HUES6 (cell line): ENCODE measurements at regions not wholly inside any gene's neighbourhood (a gene's known extent, or its start where the extent isn't known, plus 50 kb on each side); places are given as distances from the start of the nearest gene placed in this dataset.

Source experiments
- H3K27ac ChIP-seq: 2 replicates; pipeline ENCODE4 v1.7.0; 2013; ENCODE audit warnings: low read depth, mild to moderate bottlenecking, low read length, inconsistent platforms
- H3K27me3 ChIP-seq: 2 replicates; pipeline ENCODE4 v1.6.1; 2013; ENCODE audit warnings: low read length; ENCODE audit not compliant: control insufficient read depth, insufficient read depth
- H3K36me3 ChIP-seq: 2 replicates; pipeline ENCODE4 v1.6.1; 2013; ENCODE audit warnings: low read length; ENCODE audit not compliant: control insufficient read depth, insufficient read depth
- H3K4me1 ChIP-seq: 2 replicates; pipeline ENCODE4 v1.6.1; 2013; ENCODE audit warnings: low read length; ENCODE audit not compliant: control insufficient read depth, insufficient read depth
- H3K4me3 ChIP-seq: 2 replicates; pipeline ENCODE4 v1.5.1; 2013; ENCODE audit warnings: low read depth, low read length
- H3K9ac ChIP-seq: one replicate; pipeline ENCODE4 v1.6.1; 2013; ENCODE audit warnings: mild to moderate bottlenecking, low read length
- H3K9me3 ChIP-seq: 2 replicates; pipeline ENCODE4 v1.6.1; 2013; ENCODE audit warnings: low read depth, low read length; ENCODE audit not compliant: control insufficient read depth, insufficient read depth

DNA sequence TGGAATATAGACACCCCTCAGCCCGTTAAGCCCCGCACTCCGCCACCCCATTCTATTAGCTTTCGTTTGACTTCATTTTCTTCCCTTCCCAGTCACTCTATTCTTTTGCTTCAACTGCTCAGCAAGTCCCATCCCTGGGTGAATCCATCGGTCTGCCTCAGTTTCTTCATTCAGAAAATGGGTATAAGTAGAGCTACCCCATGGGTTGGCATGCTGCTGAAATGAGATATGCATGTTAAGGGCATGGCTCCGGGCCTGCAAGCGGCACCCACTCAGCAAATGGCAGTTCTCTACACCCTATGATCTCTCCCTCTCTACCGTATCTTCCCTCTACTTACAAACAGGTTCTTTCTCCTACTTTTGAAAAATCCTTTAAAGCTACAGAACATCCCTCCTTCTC lies 87.8 kb upstream of the IRF2BP2 start:
- Histone ChIP-seq H3K9me3 (no peaks in the 10 kb centered on the region), H3K4me1 (no peaks in the 10 kb centered on the region), H3K9ac (no peak overlapping the region), H3K4me3 (no peak overlapping the region), H3K27me3 (no peaks in the 10 kb centered on the region), H3K27ac (no peak overlapping the region), H3K36me3 (no peaks in the 10 kb centered on the region)

DNA sequence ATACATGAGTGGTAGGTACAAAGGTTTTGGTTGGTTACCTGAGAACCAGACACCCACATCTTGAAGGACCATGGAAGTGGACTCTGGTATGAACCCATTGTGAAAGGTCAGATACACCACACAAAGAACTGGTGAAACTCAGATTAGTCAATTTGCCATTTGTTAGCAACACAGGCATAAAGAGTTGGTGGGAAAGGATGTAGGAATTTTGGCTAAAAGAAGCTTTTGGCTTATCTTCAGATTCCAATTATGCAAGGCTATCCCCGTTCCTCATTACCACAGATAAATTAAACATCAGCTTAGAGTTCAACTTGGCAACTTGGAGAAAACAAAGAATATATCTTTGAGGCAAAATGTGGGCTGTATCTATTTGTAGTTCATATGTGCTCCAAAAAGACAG lies 87.0 kb upstream of the IRF2BP2 start:
- Histone ChIP-seq H3K4me3 (no peak overlapping the region), H3K27me3 (no peaks in the 10 kb centered on the region), H3K4me1 (no peaks in the 10 kb centered on the region), H3K36me3 (no peaks in the 10 kb centered on the region), H3K27ac (no peak overlapping the region), H3K9me3 (no peaks in the 10 kb centered on the region), H3K9ac (no peak overlapping the region)

DNA sequence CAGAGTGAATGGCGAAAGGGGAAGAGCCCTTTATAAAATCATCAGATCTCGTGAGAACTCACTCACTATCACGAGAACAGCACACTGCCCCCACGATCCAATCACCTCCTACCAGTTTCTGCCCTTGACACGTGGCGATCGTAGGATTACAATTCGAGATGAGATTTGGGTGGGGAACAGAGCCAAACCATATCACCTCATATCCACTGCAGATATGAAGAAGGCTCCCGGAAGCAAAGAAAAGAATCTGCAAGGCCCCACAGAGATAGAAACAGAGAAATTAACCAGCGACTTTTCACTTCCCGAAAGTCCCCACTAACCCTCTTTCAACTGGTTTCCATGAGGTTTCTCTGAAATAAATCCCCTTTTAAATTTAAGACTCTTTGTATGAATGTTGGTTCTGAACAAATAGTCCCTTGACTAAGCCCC lies 86.2 kb upstream of the IRF2BP2 start:
- H3K27ac ChIP-seq: no peak overlapping the region
- H3K9ac ChIP-seq: no peak overlapping the region
- no peaks in the 10 kb centered on the region for H3K4me1 ChIP-seq
- H3K27me3 ChIP-seq: no peaks in the 10 kb centered on the region
- H3K4me3 ChIP-seq: no peak overlapping the region
- no peaks in the 10 kb centered on the region for H3K36me3 ChIP-seq
- no peaks in the 10 kb centered on the region for H3K9me3 ChIP-seq

DNA sequence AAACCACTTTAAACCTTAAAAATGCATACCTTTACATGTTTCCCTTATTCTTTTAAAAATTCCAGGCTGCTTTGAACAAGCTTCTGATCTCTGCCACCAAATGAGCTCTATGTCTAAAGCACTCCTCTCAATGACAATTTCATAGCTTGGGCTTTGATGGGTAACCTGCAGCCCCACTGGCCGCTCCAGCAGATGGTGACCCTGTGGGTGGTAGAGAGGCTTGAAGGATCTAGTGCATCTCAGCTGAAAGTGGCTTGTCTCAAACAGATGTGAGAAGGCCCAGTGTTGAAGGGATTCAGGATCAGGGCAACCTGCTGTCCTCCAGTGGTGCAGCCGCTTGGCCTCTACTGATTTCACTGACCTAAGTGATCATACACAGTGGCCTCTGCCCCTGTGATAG lies 84.7 kb upstream of the IRF2BP2 start:
- H3K4me1 ChIP-seq: no peaks in the 10 kb centered on the region
- no peak overlapping the region for H3K27ac ChIP-seq
- no peaks in the 10 kb centered on the region for H3K36me3 ChIP-seq
- H3K27me3 ChIP-seq: no peaks in the 10 kb centered on the region
- no peaks in the 10 kb centered on the region for H3K9me3 ChIP-seq
- no peak overlapping the region for H3K4me3 ChIP-seq
- H3K9ac ChIP-seq: no peak overlapping the region

DNA sequence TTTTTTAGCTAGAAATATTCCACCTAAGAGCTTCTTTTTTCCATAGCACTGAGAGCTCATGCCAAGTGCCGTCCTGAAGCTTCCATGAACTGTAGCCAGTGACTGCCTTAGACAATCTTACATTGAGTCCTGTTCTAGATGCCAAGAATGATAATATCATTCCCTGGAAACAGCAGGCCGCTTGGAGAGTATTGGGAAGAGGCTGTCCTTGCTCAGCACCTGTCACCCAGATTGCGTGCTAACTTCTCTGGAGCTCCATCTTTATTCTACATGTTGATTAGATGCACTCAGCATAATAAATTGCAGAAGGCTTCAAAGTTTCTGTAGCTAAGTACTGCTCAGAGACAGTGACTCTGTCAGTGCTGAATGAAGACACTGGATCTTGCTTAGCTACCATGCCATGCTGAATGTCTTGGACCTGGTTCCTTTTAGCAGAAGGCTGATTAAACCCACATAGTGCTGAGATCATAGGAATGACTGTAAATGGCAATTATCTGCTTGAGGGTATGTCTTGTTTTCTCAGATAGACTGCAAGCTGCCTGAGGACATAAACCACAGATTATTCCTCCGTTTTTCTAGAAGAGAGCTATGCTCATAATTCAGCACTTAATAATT lies 83.1 kb upstream of the IRF2BP2 start:
- Histone ChIP-seq H3K9ac (no peak overlapping the region), H3K4me3 (no peak overlapping the region), H3K36me3 (no peaks in the 10 kb centered on the region), H3K27ac (no peak overlapping the region), H3K9me3 (no peaks in the 10 kb centered on the region), H3K27me3 (no peaks in the 10 kb centered on the region), H3K4me1 (no peaks in the 10 kb centered on the region)

DNA sequence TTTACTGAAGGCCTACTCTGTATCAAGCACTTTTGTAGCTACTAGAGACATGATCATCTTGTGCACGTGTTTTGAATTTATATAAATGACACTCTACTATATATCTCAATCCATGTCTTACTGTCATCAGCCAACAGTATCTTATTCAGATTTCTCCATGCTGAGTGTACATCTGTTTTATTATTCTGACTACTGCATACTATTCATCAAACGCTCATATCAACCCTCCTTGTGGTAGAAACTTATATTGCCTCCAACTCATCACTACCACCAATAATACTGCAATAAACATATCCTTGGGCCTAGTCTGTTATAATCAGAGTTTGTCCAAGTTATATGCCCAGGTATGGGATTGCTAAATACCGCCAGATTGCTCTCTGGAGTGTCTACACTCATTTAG lies 81.6 kb upstream of the IRF2BP2 start:
- Histone ChIP-seq H3K9ac (no peak overlapping the region), H3K4me3 (no peak overlapping the region), H3K36me3 (no peaks in the 10 kb centered on the region), H3K27me3 (no peaks in the 10 kb centered on the region), H3K27ac (no peak overlapping the region), H3K4me1 (no peaks in the 10 kb centered on the region), H3K9me3 (0 out of 2 replicates have a peak, but pooled peaks cover 3% of the 10 kb centered on the region)

DNA sequence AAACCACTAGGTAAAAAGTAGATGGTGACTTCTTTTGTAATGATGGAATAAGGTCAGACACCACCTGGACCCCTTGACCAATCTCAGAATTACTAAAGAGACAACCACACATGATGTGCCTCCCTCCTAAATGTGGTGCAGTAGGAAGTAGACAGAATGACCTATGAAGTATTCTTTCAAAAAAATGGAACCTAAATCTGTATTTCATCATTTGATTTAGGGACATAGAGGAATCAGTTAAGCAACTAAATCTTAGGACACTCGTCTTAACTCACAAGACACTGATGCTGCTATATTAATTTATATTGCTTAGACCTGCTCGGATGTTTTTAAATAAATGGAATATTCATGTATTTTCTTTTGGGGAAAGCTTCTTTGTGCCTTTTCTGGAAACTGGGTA lies 80.9 kb upstream of the IRF2BP2 start:
- no peak overlapping the region for H3K4me3 ChIP-seq
- H3K36me3 ChIP-seq: no peaks in the 10 kb centered on the region
- H3K9me3 ChIP-seq: peaks cover 3% of the 10 kb centered on the region; the same call in 1 of the 2 replicates
- no peak overlapping the region for H3K9ac ChIP-seq
- H3K4me1 ChIP-seq: no peaks in the 10 kb centered on the region
- no peak overlapping the region for H3K27ac ChIP-seq
- H3K27me3 ChIP-seq: no peaks in the 10 kb centered on the region

DNA sequence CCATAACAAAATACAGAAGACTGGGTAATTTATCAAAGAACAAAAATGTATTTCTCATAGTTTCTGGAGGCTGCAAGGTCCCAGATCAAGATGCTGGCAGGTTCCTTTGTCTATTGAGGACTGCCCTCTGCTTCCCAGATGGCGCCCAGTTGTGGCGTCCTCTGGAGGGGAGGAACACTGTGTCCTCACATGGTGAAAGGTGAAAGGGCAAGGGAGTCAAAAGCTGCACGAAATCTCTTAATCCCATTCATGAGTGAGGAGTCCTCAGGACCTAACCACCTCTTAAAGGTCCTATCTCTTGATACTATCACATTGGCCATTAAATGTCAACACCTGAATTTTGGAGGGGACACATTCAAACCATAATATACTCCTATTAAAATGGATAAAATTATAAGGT lies 79.3 kb upstream of the IRF2BP2 start:
- Histone ChIP-seq H3K9ac (no peak overlapping the region), H3K4me1 (peaks cover 4% of the 10 kb centered on the region), H3K9me3 (peaks cover 7% of the 10 kb centered on the region; the same call in 1 of the 2 replicates), H3K4me3 (no peak overlapping the region), H3K36me3 (no peaks in the 10 kb centered on the region), H3K27ac (no peak overlapping the region), H3K27me3 (no peaks in the 10 kb centered on the region)

DNA sequence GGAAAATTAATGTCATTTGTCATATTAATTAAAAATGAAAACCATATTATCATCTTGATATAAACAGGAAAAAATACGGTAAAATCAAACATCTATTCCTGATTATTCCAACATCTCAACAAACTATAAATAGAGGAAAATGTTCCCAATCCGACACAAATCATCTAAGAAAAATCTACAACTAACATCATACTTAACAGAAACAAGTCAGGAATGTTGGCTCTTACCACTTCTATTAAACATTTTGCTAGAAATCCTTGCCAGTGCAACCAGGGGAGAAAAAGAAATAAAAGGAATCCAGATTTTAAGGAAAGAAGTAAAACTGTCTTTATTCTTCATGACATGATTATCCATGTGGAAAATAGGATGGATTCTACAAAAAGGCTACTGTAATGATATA lies 77.0 kb upstream of the IRF2BP2 start:
- no peak overlapping the region for H3K4me3 ChIP-seq
- no peaks in the 10 kb centered on the region for H3K36me3 ChIP-seq
- no peaks in the 10 kb centered on the region for H3K27me3 ChIP-seq
- H3K9me3 ChIP-seq: peaks cover 7% of the 10 kb centered on the region; the same call in 1 of the 2 replicates
- peaks cover 11% of the 10 kb centered on the region for H3K4me1 ChIP-seq
- H3K9ac ChIP-seq: no peak overlapping the region
- H3K27ac ChIP-seq: no peak overlapping the region

DNA sequence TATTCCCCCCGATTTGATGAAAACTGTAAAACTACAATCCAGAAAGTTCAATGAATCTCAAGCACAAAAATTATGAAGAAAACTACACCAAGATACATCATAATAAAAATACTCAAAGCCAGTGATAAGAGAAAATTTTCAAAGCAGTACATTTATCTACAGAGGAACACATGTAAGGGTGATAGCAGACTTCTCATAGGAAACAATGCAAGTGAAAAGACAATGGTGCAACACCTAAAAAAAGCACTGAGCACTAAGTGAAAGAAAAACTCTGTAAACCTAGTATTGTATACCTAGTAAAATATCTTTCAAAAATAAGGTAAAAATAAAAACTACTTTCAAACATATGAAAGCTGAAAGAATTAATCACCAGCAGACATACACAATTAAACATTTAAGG lies 76.1 kb upstream of the IRF2BP2 start:
- H3K4me3 ChIP-seq: no peak overlapping the region
- H3K27me3 ChIP-seq: no peaks in the 10 kb centered on the region
- H3K9ac ChIP-seq: no peak overlapping the region
- no peaks in the 10 kb centered on the region for H3K36me3 ChIP-seq
- peaks cover 11% of the 10 kb centered on the region for H3K4me1 ChIP-seq
- H3K27ac ChIP-seq: no peak overlapping the region
- peaks cover 7% of the 10 kb centered on the region; the same call in 1 of the 2 replicates for H3K9me3 ChIP-seq

DNA sequence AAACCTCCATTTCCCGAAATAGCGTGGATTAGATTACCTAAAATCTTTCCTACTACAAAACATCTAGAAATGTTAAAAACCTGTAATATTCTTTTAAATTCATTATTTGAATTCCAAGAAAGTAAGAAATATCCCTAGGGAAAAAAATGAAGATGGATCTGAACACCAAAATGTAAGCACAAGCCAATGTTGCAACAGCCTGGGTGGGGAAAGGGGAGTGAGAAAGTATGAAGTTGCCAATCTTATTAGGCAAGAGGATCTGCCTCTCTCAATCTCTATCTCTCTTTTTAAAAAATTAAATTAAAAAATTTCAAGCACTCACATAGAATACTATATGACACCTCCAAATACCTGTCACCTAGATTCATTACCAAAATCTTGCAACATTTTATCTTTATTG lies 74.9 kb upstream of the IRF2BP2 start:
- no peak overlapping the region for H3K9ac ChIP-seq
- H3K27ac ChIP-seq: no peak overlapping the region

More for the DNA sequence above, 74.9 kb upstream of the IRF2BP2 start:
- Histone ChIP-seq H3K27me3 (no peaks in the 10 kb centered on the region), H3K9me3 (peaks cover 7% of the 10 kb centered on the region; the same call in 1 of the 2 replicates), H3K4me3 (no peak overlapping the region), H3K4me1 (peaks cover 11% of the 10 kb centered on the region), H3K36me3 (no peaks in the 10 kb centered on the region)
